ENCODE measurements at regions not wholly inside any gene's neighbourhood (a gene's known extent, or its start where the extent isn't known, plus 50 kb on each side); places are given as distances from the start of the nearest gene placed in this dataset.
A peak's percentile ranks its signal among the peaks of the same experiment; 100 is the strongest.

GRCh38 chr20:53828088-53828681 lies 234.5 kb upstream of the ZNF217 start (continued):
- TF ChIP-seq, protein P1, sequence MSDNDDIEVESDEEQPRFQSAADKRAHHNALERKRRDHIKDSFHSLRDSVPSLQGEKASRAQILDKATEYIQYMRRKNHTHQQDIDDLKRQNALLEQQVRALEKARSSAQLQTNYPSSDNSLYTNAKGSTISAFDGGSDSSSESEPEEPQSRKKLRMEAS (IDR thresholded peaks at IDR 0.05): no peak
- TF ChIP-seq GABPA (IDR thresholded peaks at IDR 0.05 in 1 of 2, conservative IDR thresholded peaks at IDR 0.05 in 1 of 2): no peak

DNA sequence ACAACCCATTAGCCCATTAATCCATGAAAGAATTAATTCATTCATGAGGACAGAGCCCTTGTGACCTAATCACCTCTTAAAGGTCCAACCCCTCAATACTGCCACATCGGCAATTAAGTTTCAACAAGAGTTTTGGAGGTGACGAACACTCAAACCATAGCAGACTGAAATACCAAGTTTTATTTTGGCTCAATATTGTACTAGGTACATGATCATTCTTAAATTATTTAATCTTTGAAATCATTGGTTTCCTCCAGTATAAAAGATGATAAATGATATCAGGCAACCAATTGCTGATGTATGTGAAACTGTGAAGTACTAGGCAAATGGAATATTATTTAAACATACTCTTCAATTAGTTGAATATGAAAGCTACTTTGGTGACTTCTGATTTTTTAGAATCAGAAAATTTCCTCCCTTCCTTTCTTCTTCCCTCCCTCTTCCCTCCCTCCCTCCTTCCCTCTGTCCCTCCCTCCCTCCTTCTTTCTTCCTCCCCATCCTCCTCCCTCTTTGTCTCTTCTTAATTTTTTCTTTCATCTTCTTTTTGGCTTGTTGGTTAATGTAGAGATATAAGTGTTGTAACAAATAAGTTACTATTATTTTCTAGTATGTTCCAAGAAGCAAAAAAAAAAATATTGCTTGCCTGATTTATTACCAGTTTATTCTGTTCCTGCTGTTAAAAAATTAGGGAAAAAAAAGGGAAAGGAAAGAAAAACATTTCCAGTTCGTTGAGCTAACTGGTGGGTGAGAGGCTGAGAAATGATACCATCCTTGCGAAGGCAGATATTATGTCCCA lies 233.9 kb upstream of the ZNF217 start:
- WGBS: 87% methylated on average over 4 of the region's 4 CpGs
- Histone ChIP-seq H3K4me3 (ENCODE audit: low read depth in 1 of 3, low read length in 3 of 3) (no peak overlapping the region), H3K9me3 (ENCODE audit: control insufficient read depth in 4 of 4, low read length in 3 of 4) (no peaks in the 10 kb centered on the region), H3K36me3 (ENCODE audit: control insufficient read depth in 4 of 4, insufficient read depth in 3 of 4, low read depth in 1 of 4, low read length in 3 of 4) (no peaks in the 10 kb centered on the region), H3K27me3 (ENCODE audit: control insufficient read depth in 4 of 4, insufficient read depth in 4 of 4, low read length in 3 of 4) (no peaks in the 10 kb centered on the region), H3K27ac (ENCODE audit: low read depth in 1 of 2, low read length in 2 of 2) (peak overlapping the region in 1 of 2 donors; percentile 75), H3K4me1 (ENCODE audit: control insufficient read depth in 4 of 4, insufficient read depth in 4 of 4, low read length in 3 of 4) (peaks cover 2 to 27% (median 6%) of the 10 kb centered on the region in 4 donors), H3K9ac (ENCODE audit: low read depth in 1 of 2, low read length in 2 of 2) (no peak overlapping the region)
- no peak for DNase-seq (ENCODE audit: low spot score)
- no peak for TF ChIP-seq HNF4A (conservative IDR thresholded peaks at IDR 0.05)

GRCh38 chr20:53826597-53827291 lies 233.1 kb upstream of the ZNF217 start:
- Histone ChIP-seq H3K4me1 (ENCODE audit: control insufficient read depth in 4 of 4, insufficient read depth in 4 of 4, low read length in 3 of 4) (peaks cover 2 to 27% (median 6%) of the 10 kb centered on the region in 4 donors), H3K27me3 (ENCODE audit: control insufficient read depth in 4 of 4, insufficient read depth in 4 of 4, low read length in 3 of 4) (no peaks in the 10 kb centered on the region), H3K9ac (ENCODE audit: low read depth in 1 of 2, low read length in 2 of 2) (no peak overlapping the region), H3K9me3 (ENCODE audit: control insufficient read depth in 4 of 4, low read length in 3 of 4) (no peaks in the 10 kb centered on the region), H3K27ac (ENCODE audit: low read depth in 1 of 2, low read length in 2 of 2) (no peak overlapping the region), H3K4me3 (ENCODE audit: low read depth in 1 of 3, low read length in 3 of 3) (no peak overlapping the region), H3K36me3 (ENCODE audit: control insufficient read depth in 4 of 4, insufficient read depth in 3 of 4, low read depth in 1 of 4, low read length in 3 of 4) (no peaks in the 10 kb centered on the region)
- WGBS: 93% methylated on average over 5 of the region's 5 CpGs
- no peak for DNase-seq (ENCODE audit: low spot score)
- TF ChIP-seq HNF4A (conservative IDR thresholded peaks at IDR 0.05) (no peak), JUND (IDR thresholded peaks at IDR 0.05) (no peak), SP1 (IDR thresholded peaks at IDR 0.05) (no peak), NR2F2 (IDR thresholded peaks at IDR 0.05) (no peak), ZBTB33 (IDR thresholded peaks at IDR 0.05) (no peak), YY1 (IDR thresholded peaks at IDR 0.05) (no peak), FOXA1 (IDR thresholded peaks at IDR 0.05) (no peak), TAF1 (conservative IDR thresholded peaks at IDR 0.05) (no peak), GABPA (IDR thresholded peaks at IDR 0.05 in 1 of 2, conservative IDR thresholded peaks at IDR 0.05 in 1 of 2) (no peak), ATF3 (IDR thresholded peaks at IDR 0.05) (no peak), FOXA2 (IDR thresholded peaks at IDR 0.05) (no peak), RAD21 (IDR thresholded peaks at IDR 0.05) (no peak), EGR1 (IDR thresholded peaks at IDR 0.05; ENCODE audit: low read depth in 2 of 2) (no peak), HNF4G (IDR thresholded peaks at IDR 0.05) (no peak), RXRA (IDR thresholded peaks at IDR 0.05) (no peak)
- TF ChIP-seq, protein P1 (IDR thresholded peaks at IDR 0.05): no peak
- TF ChIP-seq, protein P2, sequence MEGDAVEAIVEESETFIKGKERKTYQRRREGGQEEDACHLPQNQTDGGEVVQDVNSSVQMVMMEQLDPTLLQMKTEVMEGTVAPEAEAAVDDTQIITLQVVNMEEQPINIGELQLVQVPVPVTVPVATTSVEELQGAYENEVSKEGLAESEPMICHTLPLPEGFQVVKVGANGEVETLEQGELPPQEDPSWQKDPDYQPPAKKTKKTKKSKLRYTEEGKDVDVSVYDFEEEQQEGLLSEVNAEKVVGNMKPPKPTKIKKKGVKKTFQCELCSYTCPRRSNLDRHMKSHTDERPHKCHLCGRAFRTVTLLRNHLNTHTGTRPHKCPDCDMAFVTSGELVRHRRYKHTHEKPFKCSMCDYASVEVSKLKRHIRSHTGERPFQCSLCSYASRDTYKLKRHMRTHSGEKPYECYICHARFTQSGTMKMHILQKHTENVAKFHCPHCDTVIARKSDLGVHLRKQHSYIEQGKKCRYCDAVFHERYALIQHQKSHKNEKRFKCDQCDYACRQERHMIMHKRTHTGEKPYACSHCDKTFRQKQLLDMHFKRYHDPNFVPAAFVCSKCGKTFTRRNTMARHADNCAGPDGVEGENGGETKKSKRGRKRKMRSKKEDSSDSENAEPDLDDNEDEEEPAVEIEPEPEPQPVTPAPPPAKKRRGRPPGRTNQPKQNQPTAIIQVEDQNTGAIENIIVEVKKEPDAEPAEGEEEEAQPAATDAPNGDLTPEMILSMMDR (IDR thresholded peaks at IDR 0.05; ENCODE audit: low read depth, low read length, missing input control): no peak
- TF ChIP-seq, protein P3, sequence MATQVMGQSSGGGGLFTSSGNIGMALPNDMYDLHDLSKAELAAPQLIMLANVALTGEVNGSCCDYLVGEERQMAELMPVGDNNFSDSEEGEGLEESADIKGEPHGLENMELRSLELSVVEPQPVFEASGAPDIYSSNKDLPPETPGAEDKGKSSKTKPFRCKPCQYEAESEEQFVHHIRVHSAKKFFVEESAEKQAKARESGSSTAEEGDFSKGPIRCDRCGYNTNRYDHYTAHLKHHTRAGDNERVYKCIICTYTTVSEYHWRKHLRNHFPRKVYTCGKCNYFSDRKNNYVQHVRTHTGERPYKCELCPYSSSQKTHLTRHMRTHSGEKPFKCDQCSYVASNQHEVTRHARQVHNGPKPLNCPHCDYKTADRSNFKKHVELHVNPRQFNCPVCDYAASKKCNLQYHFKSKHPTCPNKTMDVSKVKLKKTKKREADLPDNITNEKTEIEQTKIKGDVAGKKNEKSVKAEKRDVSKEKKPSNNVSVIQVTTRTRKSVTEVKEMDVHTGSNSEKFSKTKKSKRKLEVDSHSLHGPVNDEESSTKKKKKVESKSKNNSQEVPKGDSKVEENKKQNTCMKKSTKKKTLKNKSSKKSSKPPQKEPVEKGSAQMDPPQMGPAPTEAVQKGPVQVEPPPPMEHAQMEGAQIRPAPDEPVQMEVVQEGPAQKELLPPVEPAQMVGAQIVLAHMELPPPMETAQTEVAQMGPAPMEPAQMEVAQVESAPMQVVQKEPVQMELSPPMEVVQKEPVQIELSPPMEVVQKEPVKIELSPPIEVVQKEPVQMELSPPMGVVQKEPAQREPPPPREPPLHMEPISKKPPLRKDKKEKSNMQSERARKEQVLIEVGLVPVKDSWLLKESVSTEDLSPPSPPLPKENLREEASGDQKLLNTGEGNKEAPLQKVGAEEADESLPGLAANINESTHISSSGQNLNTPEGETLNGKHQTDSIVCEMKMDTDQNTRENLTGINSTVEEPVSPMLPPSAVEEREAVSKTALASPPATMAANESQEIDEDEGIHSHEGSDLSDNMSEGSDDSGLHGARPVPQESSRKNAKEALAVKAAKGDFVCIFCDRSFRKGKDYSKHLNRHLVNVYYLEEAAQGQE (IDR thresholded peaks at IDR 0.05): no peak

All from liver (tissue), 8 donors.